Prostate gland (tissue), 2 donors: ENCODE measurements at regions not wholly inside any gene's neighbourhood (a gene's known extent, or its start where the extent isn't known, plus 50 kb on each side); places are given as distances from the start of the nearest gene placed in this dataset.

ENCODE experiments used
- DNase-seq: peaks from one replicate; pipeline ENCODE4 v3.0.0-alpha.2; 2019; ENCODE audit warnings: low spot score
- H3K27ac ChIP-seq, 2 donors: fragments of 200-600 bp; sonication (generic); 2 replicates each; pipeline ENCODE4 v1.5.1; 2017 to 2019
- H3K27me3 ChIP-seq: fragments of 200-600 bp; sonication (generic); replicated peaks from 2 replicates; pipeline ENCODE4 v1.5.1; 2019; ENCODE audit not compliant: insufficient read depth
- H3K36me3 ChIP-seq, 2 donors: fragments of 200-600 bp; sonication (generic); 1 replicate in 1 of 2; 2 replicates in 1 of 2; pipeline versions ENCODE4 v1.5.1 to v1.8.1; 2017 to 2019
- H3K4me1 ChIP-seq: fragments of 200-600 bp; sonication (generic); replicated peaks from 2 replicates; pipeline ENCODE4 v1.5.1; 2019
- H3K4me3 ChIP-seq, 2 donors: fragments of 200-600 bp; sonication (generic); 2 replicates each; pipeline ENCODE4 v1.5.1; 2017 to 2019
- H3K9me3 ChIP-seq: fragments of 200-600 bp; sonication (generic); 2 replicates; pipeline ENCODE4 v1.5.1; 2017
- CTCF ChIP-seq, 4 experiments: fragments of 200-600 bp in 2 of 4; fragments of 450-650 bp in 2 of 4; sonication (generic) in 2 of 4; IDR thresholded peaks; 1 replicate in 3 of 4; 2 replicates in 1 of 4; pipeline ENCODE4 v1.5.1; 2016 to 2019; ENCODE audit warnings: antibody characterized with exemption in 4 of 4, mild to moderate bottlenecking in 2 of 4, moderate library complexity in 2 of 4
- POLR2A ChIP-seq: fragments of 450-650 bp; IDR thresholded peaks from one replicate; pipeline ENCODE4 v1.6.1; 2016; ENCODE audit warnings: antibody characterized with exemption, mild to moderate bottlenecking
- POLR2AphosphoS5 ChIP-seq: sonication (generic); formaldehyde crosslinking; IDR thresholded peaks from one replicate; pipeline ENCODE4 v1.6.1; 2017; ENCODE audit warnings: antibody characterized with exemption
- WGBS: methylation state at CpG from one replicate; pipeline ENCODE4 v1.1.5; 2018; 5-methylcytosine and 5-hydroxymethylcytosine counted together
- intact Hi-C: fragments of 100-400 bp; cut with DNase I; formaldehyde crosslinking; loops from one replicate; pipeline ENCODE4 v1.14.2; 2022

DNA sequence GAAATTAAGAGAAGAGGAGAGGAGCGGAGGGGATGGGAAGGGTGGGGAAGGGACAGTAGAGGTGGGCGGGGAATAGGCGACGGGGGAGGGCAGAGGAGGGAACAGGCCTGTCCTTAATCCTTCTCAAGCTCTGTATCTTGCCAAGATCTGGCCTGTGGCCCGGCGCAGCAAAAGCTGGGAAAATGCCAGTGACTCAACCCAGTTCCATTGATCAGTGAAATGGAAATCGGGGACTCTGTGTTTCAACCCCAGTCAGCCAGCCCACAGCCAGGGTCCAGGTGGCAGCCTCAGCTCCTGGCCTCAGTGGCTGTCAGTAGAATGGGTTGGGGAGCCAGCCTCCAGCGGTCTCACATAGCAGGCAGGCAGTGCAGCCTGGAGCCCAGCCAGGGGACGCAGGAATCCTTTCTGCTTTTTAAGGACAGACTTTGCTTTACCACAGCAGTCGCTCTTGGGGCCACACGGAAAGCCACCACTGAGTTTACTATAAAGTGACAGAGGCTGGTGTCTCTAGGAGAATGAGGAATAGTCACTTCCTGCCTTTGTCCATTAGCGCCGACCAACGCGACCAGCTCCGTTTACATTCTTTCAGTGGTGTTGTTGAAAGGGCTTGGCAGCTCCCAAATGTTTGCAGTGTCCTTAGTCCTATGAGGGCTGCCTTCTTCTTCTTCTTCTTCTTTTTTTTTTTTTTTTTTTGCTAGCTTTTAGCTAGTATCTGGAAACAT is 128.0 kb downstream of the RIN2 start:
- H3K4me3 ChIP-seq, result peak overlapping the region; percentile 3 to 11
- no peaks in the 10 kb centered on the region for H3K36me3 ChIP-seq
- DNase-seq, result peak; percentile 63
- intact Hi-C loops, result loop anchor here (1.0 to 10.0 kb wide), 3 partner anchors 36 to 191 kb away; no protein-coding TSS in a partner anchor
- H3K27ac ChIP-seq, result peak overlapping the region; percentile 79 to 82
- no peaks in the 10 kb centered on the region for H3K27me3 ChIP-seq
- TF ChIP-seq CTCF (IDR thresholded peaks at IDR 0.05), result no peak
- peak; percentile 58 for TF ChIP-seq POLR2AphosphoS5
- 19% methylated on average over 16 of the region's 16 CpGs for WGBS
- no peaks in the 10 kb centered on the region for H3K9me3 ChIP-seq
- H3K4me1 ChIP-seq, result peaks cover 27% of the 10 kb centered on the region

DNA sequence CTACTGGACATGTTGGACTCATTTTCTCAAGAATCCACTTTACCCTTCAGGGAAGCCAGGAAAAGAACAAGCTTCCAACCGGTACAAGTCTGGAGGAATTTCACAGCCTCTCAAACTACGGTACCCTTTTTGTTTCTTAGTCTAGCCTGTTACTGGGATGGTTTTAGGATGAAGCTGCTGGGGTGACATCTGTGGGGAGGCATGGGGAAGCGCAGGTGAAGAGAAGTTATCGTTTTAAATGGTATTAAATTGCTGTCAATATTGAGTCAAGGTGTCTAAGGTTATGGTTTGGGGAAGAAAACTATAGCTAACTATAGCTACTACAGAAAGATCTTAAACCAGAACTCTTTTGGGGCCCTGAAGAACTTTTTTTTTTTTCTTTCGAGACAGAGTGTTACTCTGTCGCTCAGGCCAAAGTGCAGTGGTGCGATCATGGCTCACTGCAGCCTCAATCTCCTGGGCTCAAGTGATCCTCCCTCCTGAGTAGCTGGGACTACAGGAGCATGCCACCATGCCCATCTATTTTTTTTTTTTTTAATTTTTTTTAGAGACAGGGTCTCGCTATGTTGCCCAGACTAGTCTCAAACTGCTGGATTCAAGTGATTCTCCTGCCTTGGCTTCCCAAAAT is 128.7 kb downstream of the RIN2 start:
- Histone ChIP-seq H3K4me1 (peaks cover 27% of the 10 kb centered on the region), H3K9me3 (no peaks in the 10 kb centered on the region), H3K27me3 (no peaks in the 10 kb centered on the region), H3K36me3 (no peaks in the 10 kb centered on the region), H3K4me3 (no peak overlapping the region), H3K27ac (peak overlapping the region; percentile 79 to 82)
- WGBS, result 56% methylated on average over 8 of the region's 8 CpGs
- TF ChIP-seq POLR2A (no peak), POLR2AphosphoS5 (no peak), CTCF (IDR thresholded peaks at IDR 0.05) (no peak)
- no peak for DNase-seq
- intact Hi-C loops, result loop anchor here (1.0 to 10.0 kb wide), 3 partner anchors 36 to 192 kb away; no protein-coding TSS in a partner anchor

DNA sequence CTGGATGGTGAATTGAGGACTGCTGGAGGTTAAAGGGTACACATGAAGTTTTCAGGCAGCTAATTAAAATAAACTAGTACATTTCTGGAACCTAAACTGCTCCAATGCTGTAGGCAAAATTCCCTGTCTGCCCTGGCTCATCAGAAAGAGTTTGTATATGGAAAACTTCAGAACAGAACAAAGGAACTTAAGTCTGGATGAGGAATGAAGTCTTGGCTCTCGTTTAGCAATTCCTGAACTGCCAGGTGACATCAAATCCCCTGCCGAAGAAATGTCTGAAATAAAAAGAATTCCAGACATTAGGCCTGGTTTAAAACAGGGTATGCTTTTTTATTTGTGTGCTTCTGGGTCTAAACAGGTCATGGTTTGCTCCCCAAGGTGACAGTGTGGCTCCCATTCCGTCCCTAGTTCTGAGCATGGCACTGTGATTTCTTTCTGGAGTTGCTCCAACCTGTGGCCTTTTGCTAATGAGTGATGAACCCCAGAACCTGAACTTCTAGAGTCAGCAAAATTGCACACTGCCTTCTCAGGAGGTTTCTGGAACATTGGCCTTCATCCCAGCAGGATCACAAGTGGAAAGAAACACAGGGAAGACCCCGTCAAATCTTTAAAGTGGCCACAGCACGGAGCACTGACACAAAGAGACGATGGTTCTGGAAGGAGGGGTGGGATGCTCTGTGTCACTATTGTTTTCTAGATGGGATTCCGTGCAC is 129.4 kb upstream of the NAA20 start:
- no peak overlapping the region for H3K4me3 ChIP-seq
- intact Hi-C loops, result loop anchor here (2.0 to 10.0 kb wide), 3 partner anchors 103 to 193 kb away; no protein-coding TSS in a partner anchor

GRCh38 chr20:19888269-19888671 is 128.9 kb upstream of the NAA20 start:
- peak; percentile 32 for DNase-seq
- Histone ChIP-seq H3K36me3 (no peaks in the 10 kb centered on the region), H3K4me1 (peaks cover 27% of the 10 kb centered on the region), H3K9me3 (no peaks in the 10 kb centered on the region), H3K27me3 (no peaks in the 10 kb centered on the region), H3K27ac (peak overlapping the region; percentile 79 to 82), H3K4me3 (no peak overlapping the region)
- TF ChIP-seq CTCF (IDR thresholded peaks at IDR 0.05) (no peak), POLR2AphosphoS5 (peak; percentile 7)
- WGBS, result 24% methylated on average over 8 of the region's 8 CpGs
- intact Hi-C loops, result loop anchor here (2.0 to 10.0 kb wide), 3 partner anchors 103 to 193 kb away; no protein-coding TSS in a partner anchor

More for the DNA sequence above, 129.4 kb upstream of the NAA20 start:
- TF ChIP-seq CTCF (IDR thresholded peaks at IDR 0.05) (no peak), POLR2A (no peak), POLR2AphosphoS5 (no peak)
- Histone ChIP-seq H3K27ac (peak overlapping the region; percentile 79 to 82), H3K9me3 (no peaks in the 10 kb centered on the region), H3K4me1 (peaks cover 27% of the 10 kb centered on the region), H3K36me3 (no peaks in the 10 kb centered on the region), H3K27me3 (no peaks in the 10 kb centered on the region)
- 27% methylated on average over 7 of the region's 7 CpGs for WGBS
- DNase-seq, result no peak
